ENCODE measurements at regions not wholly inside any gene's neighbourhood (a gene's known extent, or its start where the extent isn't known, plus 50 kb on each side); places are given as distances from the start of the nearest gene placed in this dataset.

GRCh38 chr12:4068981-4069669 lies 195.9 kb upstream of the PARP11 start:
- intact Hi-C loops (cut with DNase I) = no loop called here
- Histone ChIP-seq H3K36me3 (no peaks in the 10 kb centered on the region), H3K4me1 (no peaks in the 10 kb centered on the region), H3K4me3 (no peak overlapping the region), H3K9me3 (no peaks in the 10 kb centered on the region), H3K27ac (peak overlapping the region; percentile 34), H3K27me3 (ENCODE audit: low read depth) (no peaks in the 10 kb centered on the region)
- DNase-seq (no peak), ATAC-seq (peak; percentile 64 to 91)
- no peak for TF ChIP-seq CTCF (IDR thresholded peaks at IDR 0.05)

DNA sequence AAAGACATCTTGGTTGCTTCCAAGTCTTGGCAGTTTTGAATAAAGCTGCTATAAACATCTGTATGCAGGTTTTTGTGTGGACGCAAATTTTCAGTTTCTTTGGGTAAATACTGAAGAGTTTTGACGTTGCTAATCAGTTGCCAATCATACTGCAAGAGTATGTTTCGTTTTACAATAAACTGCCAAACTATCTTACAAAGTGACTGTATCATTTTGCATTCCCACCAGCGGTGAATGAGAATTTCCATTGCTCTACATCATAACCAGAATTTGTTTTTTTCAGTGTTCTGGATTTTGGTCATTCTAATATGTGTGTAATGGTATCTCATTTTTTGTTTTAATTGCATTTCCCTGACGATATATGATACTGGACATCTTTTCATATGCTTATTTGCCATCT lies 190.8 kb upstream of the PARP11 start:
- no peak for TF ChIP-seq CTCF (IDR thresholded peaks at IDR 0.05)
- intact Hi-C loops (cut with DNase I) = no loop called here
- Histone ChIP-seq H3K27ac (no peak overlapping the region), H3K9me3 (no peaks in the 10 kb centered on the region), H3K27me3 (ENCODE audit: low read depth) (no peaks in the 10 kb centered on the region), H3K4me3 (no peak overlapping the region), H3K4me1 (no peaks in the 10 kb centered on the region), H3K36me3 (no peaks in the 10 kb centered on the region)
- DNase-seq (no peak), ATAC-seq (no peak)

GRCh38 chr12:4059898-4060568 lies 186.8 kb upstream of the PARP11 start:
- no peaks in the 10 kb centered on the region for H3K36me3 ChIP-seq
- ATAC-seq = no peak
- no peak overlapping the region for H3K4me3 ChIP-seq
- no peaks in the 10 kb centered on the region for H3K9me3 ChIP-seq
- H3K27ac ChIP-seq = no peak overlapping the region
- intact Hi-C loops (cut with DNase I) = no loop called here
- DNase-seq = no peak
- no peaks in the 10 kb centered on the region for H3K27me3 ChIP-seq (ENCODE audit: low read depth)
- H3K4me1 ChIP-seq = no peaks in the 10 kb centered on the region
- no peak for TF ChIP-seq CTCF (IDR thresholded peaks at IDR 0.05)

DNA sequence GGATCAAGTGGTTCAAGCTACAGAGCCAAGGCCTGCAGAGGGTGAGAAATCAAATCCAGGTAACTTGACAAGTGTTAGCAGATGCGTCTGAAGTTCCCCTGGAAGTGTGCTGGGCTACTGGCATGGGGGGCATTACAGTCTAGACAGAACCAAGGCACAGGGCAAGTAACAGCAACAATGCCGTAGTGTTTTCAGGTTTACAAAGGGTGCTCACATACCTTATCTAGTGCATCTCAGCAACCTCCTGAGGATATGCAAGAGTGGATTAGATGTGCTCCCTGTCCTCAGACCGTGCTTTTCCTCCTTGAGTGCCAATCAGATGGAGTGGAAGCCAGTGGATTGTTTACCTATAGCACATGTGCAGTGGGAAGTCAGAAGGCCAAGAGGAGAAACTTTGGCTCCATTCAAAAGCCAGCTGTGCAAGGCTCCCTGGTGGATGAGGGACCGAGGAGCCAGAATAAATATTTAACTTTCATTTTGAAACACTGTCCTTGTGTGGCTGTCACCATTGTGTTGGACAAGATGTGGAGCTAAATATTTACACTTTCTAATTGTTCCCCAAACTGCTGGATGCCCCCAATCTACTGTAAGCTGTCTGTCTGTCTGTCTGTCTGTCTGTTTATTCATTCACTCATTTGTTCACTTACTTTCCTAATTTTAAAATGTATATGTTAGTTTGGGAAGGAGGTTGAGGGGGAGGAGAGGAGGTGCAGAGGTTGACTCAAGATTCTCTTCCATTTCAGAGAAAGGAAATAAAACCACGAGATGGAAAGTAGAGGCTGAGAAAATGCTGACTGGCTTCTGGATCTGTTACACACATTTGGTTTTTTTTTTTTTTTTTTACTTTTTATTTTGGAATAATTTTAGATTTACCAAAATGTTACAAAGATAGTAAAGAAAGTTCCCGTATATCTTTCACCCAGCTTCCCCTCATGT lies 184.0 kb upstream of the PARP11 start:
- Histone ChIP-seq H3K9me3 (no peaks in the 10 kb centered on the region), H3K27me3 (ENCODE audit: low read depth) (no peaks in the 10 kb centered on the region), H3K27ac (no peak overlapping the region), H3K4me1 (no peaks in the 10 kb centered on the region), H3K4me3 (no peak overlapping the region), H3K36me3 (no peaks in the 10 kb centered on the region)
- no peak for DNase-seq
- ATAC-seq = no peak
- intact Hi-C loops (cut with DNase I) = no loop called here
- no peak for TF ChIP-seq CTCF (IDR thresholded peaks at IDR 0.05)

DNA sequence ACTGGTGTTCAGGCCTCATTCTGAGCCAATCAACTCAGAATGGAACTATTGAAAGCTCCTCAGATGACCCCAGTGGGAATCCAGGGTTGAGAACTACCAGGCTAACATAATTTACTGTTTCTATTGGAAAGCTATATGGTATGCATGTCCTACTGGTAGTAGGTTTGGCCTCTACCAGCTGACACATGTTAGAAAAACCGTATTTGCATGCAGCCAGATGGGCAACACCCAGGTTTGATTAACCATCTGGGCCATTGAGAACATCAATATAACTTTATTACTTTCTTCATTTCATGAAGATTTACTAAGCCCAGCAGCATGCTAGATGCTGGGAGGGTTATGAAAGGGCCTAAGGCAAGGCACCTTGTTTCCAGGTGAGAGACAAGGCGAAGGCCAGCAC lies 181.4 kb upstream of the PARP11 start:
- ATAC-seq = no peak
- intact Hi-C loops (cut with DNase I) = no loop called here
- Histone ChIP-seq H3K27me3 (ENCODE audit: low read depth) (no peaks in the 10 kb centered on the region), H3K36me3 (no peaks in the 10 kb centered on the region), H3K9me3 (no peaks in the 10 kb centered on the region), H3K4me3 (no peak overlapping the region), H3K27ac (no peak overlapping the region), H3K4me1 (no peaks in the 10 kb centered on the region)
- no peak for DNase-seq
- TF ChIP-seq CTCF (IDR thresholded peaks at IDR 0.05) = no peak
